CD4-positive, CD25-positive, alpha-beta regulatory T cell (primary cell): ENCODE measurements at regions not wholly inside any gene's neighbourhood (a gene's known extent, or its start where the extent isn't known, plus 50 kb on each side); places are given as distances from the start of the nearest gene placed in this dataset.
"Not testable (repeated sequence)": the region's sequence is repeated elsewhere in the genome, so short reads cannot be mapped to it uniquely, and the experiment has no call there.

Experiments
- ATAC-seq, 2 donors: fragments of 150-1000 bp; cut with Tn5 transposase; one replicate each; pipeline ENCODE4 v1.10.0; 2021; ENCODE audit warnings: low read depth in 2 of 2, moderate number of reproducible peaks in 2 of 2, moderate library complexity in 1 of 2
- DNase-seq, 3 donors: peaks; one replicate each; pipeline versions ENCODE4 v3.0.0 to v3.0.0-alpha.2; 2012 to 2022; ENCODE audit warnings: mixed read lengths in 1 of 3
- H3K27ac ChIP-seq: one replicate; pipeline ENCODE4 v1.7.0; 2013; ENCODE audit warnings: mild to moderate bottlenecking, low read length; ENCODE audit not compliant: insufficient read depth, poor library complexity, severe bottlenecking
- H3K27me3 ChIP-seq: one replicate; pipeline ENCODE4 v1.7.0; 2013; ENCODE audit warnings: low read length; ENCODE audit not compliant: control insufficient read depth, insufficient read depth
- H3K36me3 ChIP-seq: one replicate; pipeline ENCODE4 v1.7.0; 2013; ENCODE audit warnings: mild to moderate bottlenecking, low read length, moderate library complexity; ENCODE audit not compliant: control insufficient read depth, insufficient read depth
- H3K4me1 ChIP-seq: 2 replicates; pipeline ENCODE4 v1.7.0; 2013; ENCODE audit warnings: mild to moderate bottlenecking, low read length; ENCODE audit not compliant: insufficient read depth, control insufficient read depth, poor library complexity, severe bottlenecking
- H3K4me3 ChIP-seq: one replicate; pipeline ENCODE4 v1.7.0; 2013; ENCODE audit warnings: low read depth, mild to moderate bottlenecking, low read length, moderate library complexity
- H3K9me3 ChIP-seq, 2 experiments: 1 replicate in 1 of 2; 2 replicates in 1 of 2; pipeline ENCODE4 v1.7.0; 2013; ENCODE audit warnings: low read length in 2 of 2, mild to moderate bottlenecking in 1 of 2, moderate library complexity in 1 of 2; ENCODE audit not compliant: control insufficient read depth in 2 of 2
- H3K27ac Mint-ChIP-seq, 3 donors: one replicate each; pipeline ENCODE4 v1.8.0; 2020 to 2022; ENCODE audit warnings: mild to moderate bottlenecking in 3 of 3, mixed read lengths in 3 of 3, moderate library complexity in 2 of 3
- H3K27me3 Mint-ChIP-seq: one replicate; pipeline ENCODE4 v1.8.0; 2022; ENCODE audit warnings: mild to moderate bottlenecking, mixed read lengths
- H3K36me3 Mint-ChIP-seq: one replicate; pipeline ENCODE4 v1.8.0; 2020; ENCODE audit warnings: mixed read lengths
- H3K4me1 Mint-ChIP-seq, 4 donors: one replicate each; pipeline ENCODE4 v1.8.0; 2020 to 2022; ENCODE audit warnings: mixed read lengths in 4 of 4, mild to moderate bottlenecking in 1 of 4
- H3K4me3 Mint-ChIP-seq, 4 donors: one replicate each; pipeline ENCODE4 v1.8.0; 2020 to 2022; ENCODE audit warnings: mild to moderate bottlenecking in 4 of 4, mixed read lengths in 4 of 4, moderate library complexity in 3 of 4
- H3K9me3 Mint-ChIP-seq, 7 donors: one replicate each; pipeline ENCODE4 v1.8.0; 2020 to 2022; ENCODE audit warnings: mixed read lengths in 7 of 7, mild to moderate bottlenecking in 3 of 7, moderate library complexity in 2 of 7

- H3K4me1 ChIP-seq, result no peaks in the 10 kb centered on the region
- DNase-seq, result no peak
- ATAC-seq, result no peak
- no peaks in the 10 kb centered on the region for H3K36me3 ChIP-seq
- H3K9me3 ChIP-seq, result peaks cover 0 to 4% of the 10 kb centered on the region in 2 experiments
- Mint-ChIP-seq H3K27ac (no peak overlapping the region), H3K9me3 (peaks cover 3 to 16% (median 8%) of the 10 kb centered on the region in 7 donors), H3K27me3 (no peaks in the 10 kb centered on the region), H3K4me3 (no peak overlapping the region), H3K36me3 (no peaks in the 10 kb centered on the region), H3K4me1 (no peaks in the 10 kb centered on the region)
- H3K4me3 ChIP-seq, result no peak overlapping the region
- no peak overlapping the region for H3K27ac ChIP-seq
- no peaks in the 10 kb centered on the region for H3K27me3 ChIP-seq
Observed at GRCh38 chr5:42143361-42143760, 218.3 kb downstream of the FBXO4 start.

GRCh38 chr5:42148813-42149212 is 223.7 kb downstream of the FBXO4 start:
- peaks cover 10 to 22% of the 10 kb centered on the region in 2 experiments for H3K9me3 ChIP-seq
- DNase-seq (no peak), ATAC-seq (no peak)
- Mint-ChIP-seq H3K9me3 (peaks cover 4 to 34% (median 9%) of the 10 kb centered on the region in 7 donors), H3K36me3 (peaks cover 6% of the 10 kb centered on the region), H3K27me3 (no peaks in the 10 kb centered on the region), H3K4me1 (no peaks in the 10 kb centered on the region), H3K27ac (no peak overlapping the region), H3K4me3 (no peak overlapping the region)
- H3K27me3 ChIP-seq, result no peaks in the 10 kb centered on the region
- no peaks in the 10 kb centered on the region for H3K36me3 ChIP-seq
- no peak overlapping the region for H3K4me3 ChIP-seq
- no peaks in the 10 kb centered on the region for H3K4me1 ChIP-seq
- no peak overlapping the region for H3K27ac ChIP-seq

GRCh38 chr5:42157215-42157614 is 232.1 kb downstream of the FBXO4 start:
- ATAC-seq, result no peak
- Histone ChIP-seq H3K27ac (no peak overlapping the region), H3K4me3 (no peak overlapping the region), H3K27me3 (no peaks in the 10 kb centered on the region), H3K36me3 (no peaks in the 10 kb centered on the region), H3K9me3 (no peaks in the 10 kb centered on the region), H3K4me1 (no peaks in the 10 kb centered on the region)
- Mint-ChIP-seq H3K36me3 (no peaks in the 10 kb centered on the region), H3K9me3 (peaks cover 0 to 3% (median 1%) of the 10 kb centered on the region in 7 donors), H3K4me1 (no peaks in the 10 kb centered on the region), H3K4me3 (no peak overlapping the region), H3K27me3 (no peaks in the 10 kb centered on the region), H3K27ac (no peak overlapping the region)
- DNase-seq, result no peak

GRCh38 chr5:42163083-42163482 is 238.0 kb downstream of the FBXO4 start:
- no peak overlapping the region for H3K27ac ChIP-seq
- H3K9me3 ChIP-seq, result no peaks in the 10 kb centered on the region
- H3K4me3 Mint-ChIP-seq, result no peak overlapping the region
- DNase-seq, result no peak
- no peaks in the 10 kb centered on the region for H3K27me3 Mint-ChIP-seq
- ATAC-seq, result no peak
- H3K36me3 ChIP-seq, result no peaks in the 10 kb centered on the region
- no peak overlapping the region for H3K4me3 ChIP-seq
- H3K36me3 Mint-ChIP-seq, result no peaks in the 10 kb centered on the region
- peaks cover 0 to 2% (median 0%) of the 10 kb centered on the region in 7 donors for H3K9me3 Mint-ChIP-seq
- no peaks in the 10 kb centered on the region for H3K4me1 Mint-ChIP-seq
- no peak overlapping the region for H3K27ac Mint-ChIP-seq
- H3K4me1 ChIP-seq, result no peaks in the 10 kb centered on the region
- no peaks in the 10 kb centered on the region for H3K27me3 ChIP-seq

GRCh38 chr5:42168091-42168670 is 243.1 kb downstream of the FBXO4 start:
- Mint-ChIP-seq H3K27ac (no peak overlapping the region), H3K4me1 (no peaks in the 10 kb centered on the region), H3K36me3 (no peaks in the 10 kb centered on the region), H3K4me3 (no peak overlapping the region), H3K9me3 (peaks cover 0 to 5% (median 2%) of the 10 kb centered on the region in 7 donors), H3K27me3 (no peaks in the 10 kb centered on the region)
- ATAC-seq (no peak), DNase-seq (no peak)
- Histone ChIP-seq H3K9me3 (no peaks in the 10 kb centered on the region), H3K4me3 (no peak overlapping the region), H3K4me1 (no peaks in the 10 kb centered on the region), H3K27ac (no peak overlapping the region), H3K27me3 (no peaks in the 10 kb centered on the region), H3K36me3 (no peaks in the 10 kb centered on the region)

- H3K27ac Mint-ChIP-seq, result not testable (repeated sequence)
Observed at GRCh38 chr5:42176118-42176517, 247.1 kb upstream of the GHR start.

GRCh38 chr5:42179843-42180242 is 243.4 kb upstream of the GHR start:
- H3K27me3 Mint-ChIP-seq, H3K4me3 ChIP-seq, H3K4me1 Mint-ChIP-seq, H3K4me3 Mint-ChIP-seq, H3K27me3 ChIP-seq, H3K36me3 ChIP-seq, H3K36me3 Mint-ChIP-seq, H3K9me3 Mint-ChIP-seq, ATAC-seq, H3K9me3 ChIP-seq, H3K27ac Mint-ChIP-seq, H3K4me1 ChIP-seq, DNase-seq, H3K27ac ChIP-seq: not testable (repeated sequence)

More at GRCh38 chr5:42176118-42176517, 247.1 kb upstream of the GHR start:
- not testable (repeated sequence) for H3K4me1 Mint-ChIP-seq, ATAC-seq, H3K4me3 ChIP-seq, H3K27me3 Mint-ChIP-seq, H3K27ac ChIP-seq, H3K4me1 ChIP-seq, H3K9me3 ChIP-seq, H3K36me3 Mint-ChIP-seq, DNase-seq, H3K4me3 Mint-ChIP-seq, H3K27me3 ChIP-seq, H3K36me3 ChIP-seq
- H3K9me3 Mint-ChIP-seq, result peaks cover 0 to 11% (median 6%) of the 10 kb centered on the region in 7 donors

GRCh38 chr5:42216904-42217303 is 206.3 kb upstream of the GHR start:
- H3K9me3 ChIP-seq, result no peaks in the 10 kb centered on the region
- ATAC-seq (no peak), DNase-seq (no peak)
- peaks cover 0 to 5% (median 0%) of the 10 kb centered on the region in 7 donors for H3K9me3 Mint-ChIP-seq
- no peaks in the 10 kb centered on the region for H3K4me1 ChIP-seq
- no peaks in the 10 kb centered on the region for H3K27me3 ChIP-seq
- H3K27ac Mint-ChIP-seq, result no peak overlapping the region
- H3K27ac ChIP-seq, result no peak overlapping the region
- H3K4me1 Mint-ChIP-seq, result no peaks in the 10 kb centered on the region
- no peaks in the 10 kb centered on the region for H3K27me3 Mint-ChIP-seq
- H3K4me3 Mint-ChIP-seq, result no peak overlapping the region
- no peaks in the 10 kb centered on the region for H3K36me3 Mint-ChIP-seq
- H3K4me3 ChIP-seq, result no peak overlapping the region
- no peaks in the 10 kb centered on the region for H3K36me3 ChIP-seq
